ENCODE measurements at regions not wholly inside any gene's neighbourhood (a gene's known extent, or its start where the extent isn't known, plus 50 kb on each side); places are given as distances from the start of the nearest gene placed in this dataset.
"Not testable (repeated sequence)": the region's sequence is repeated elsewhere in the genome, so short reads cannot be mapped to it uniquely, and the experiment has no call there.

DNA sequence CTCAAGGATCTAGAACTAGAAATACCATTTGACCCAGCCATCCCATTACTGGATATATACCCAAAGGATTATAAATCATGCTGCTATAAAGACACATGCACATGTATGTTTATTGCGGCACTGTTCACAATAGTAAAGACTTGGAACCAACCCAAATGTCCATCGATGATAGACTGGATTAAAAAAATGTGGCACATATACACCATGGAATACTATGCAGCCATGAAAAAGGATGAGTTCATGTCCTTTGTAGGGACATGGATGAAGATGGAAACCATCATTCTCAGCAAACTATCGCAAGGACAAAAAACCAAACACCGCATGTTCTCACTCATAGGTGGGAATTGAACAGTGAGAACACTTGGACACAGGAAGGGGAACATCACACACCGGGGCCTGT, 80.7 kb upstream of the FOXN2 start:
- not testable (repeated sequence) for H3K4me1 ChIP-seq (ENCODE audit: control insufficient read depth in 5 of 5, insufficient read depth in 5 of 5, low read length in 5 of 5); H3K27me3 ChIP-seq (ENCODE audit: control insufficient read depth in 5 of 5, insufficient read depth in 4 of 5, low read length in 5 of 5); H3K27ac ChIP-seq (ENCODE audit: low read depth, low read length)

DNA sequence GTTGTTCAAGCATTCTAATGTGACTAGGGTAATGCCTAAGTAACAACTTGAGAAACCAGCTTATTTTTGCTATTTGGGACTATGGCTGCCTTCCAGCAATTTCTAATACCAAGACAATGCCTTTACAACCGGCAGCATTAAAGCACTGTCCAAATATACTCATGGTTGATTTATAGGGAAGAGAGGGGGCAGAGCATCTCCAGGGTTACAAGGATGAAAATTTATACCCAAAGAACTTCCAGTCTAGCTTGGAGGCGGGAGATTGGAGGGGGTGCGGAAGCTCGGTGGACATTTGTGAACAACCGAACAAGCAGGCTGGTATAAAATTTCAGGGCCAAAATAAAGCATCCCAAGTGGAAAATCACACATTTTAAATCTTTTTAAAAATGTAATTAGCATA, 79.4 kb upstream of the FOXN2 start:
- peaks cover 0 to 7% (median 0%) of the 10 kb centered on the region in 5 donors for H3K4me1 ChIP-seq (ENCODE audit: control insufficient read depth in 5 of 5, insufficient read depth in 5 of 5, low read length in 5 of 5)
- no peak overlapping the region for H3K9ac ChIP-seq (ENCODE audit: low read length in 5 of 5)
- no peaks in the 10 kb centered on the region for H3K36me3 ChIP-seq (ENCODE audit: control insufficient read depth in 5 of 5, insufficient read depth in 5 of 5, low read length in 5 of 5)
- H3K27ac ChIP-seq (ENCODE audit: low read depth, low read length), result no peak overlapping the region
- no peak overlapping the region for H3K4me3 ChIP-seq (ENCODE audit: low read depth in 1 of 5, low read length in 5 of 5)
- no peaks in the 10 kb centered on the region for H3K9me3 ChIP-seq (ENCODE audit: control insufficient read depth in 5 of 5, low read length in 5 of 5)
- H3K27me3 ChIP-seq (ENCODE audit: control insufficient read depth in 5 of 5, insufficient read depth in 4 of 5, low read length in 5 of 5), result no peaks in the 10 kb centered on the region

More for the DNA sequence above, 80.7 kb upstream of the FOXN2 start:
- not testable (repeated sequence) for H3K4me3 ChIP-seq (ENCODE audit: low read depth in 1 of 5, low read length in 5 of 5); H3K9ac ChIP-seq (ENCODE audit: low read length in 5 of 5); H3K36me3 ChIP-seq (ENCODE audit: control insufficient read depth in 5 of 5, insufficient read depth in 5 of 5, low read length in 5 of 5); H3K9me3 ChIP-seq (ENCODE audit: control insufficient read depth in 5 of 5, low read length in 5 of 5)

DNA sequence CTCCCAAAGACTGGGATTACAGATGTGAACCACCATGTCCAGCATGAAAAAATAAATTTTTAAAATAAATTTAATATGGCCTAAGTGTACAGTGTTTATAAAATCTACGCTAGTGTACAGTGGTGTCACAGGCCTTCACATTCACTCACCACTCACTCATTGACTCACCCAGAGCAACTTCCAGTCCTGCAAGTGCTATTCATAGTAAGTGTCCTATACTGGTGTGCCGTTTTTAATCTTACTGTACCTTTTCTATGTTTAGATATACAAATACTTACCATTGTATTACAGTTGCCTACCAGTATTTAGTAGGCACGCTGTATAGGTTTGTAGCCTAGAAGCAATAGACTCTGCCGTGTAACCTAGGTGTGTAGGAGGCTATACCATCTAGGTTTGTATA, 76.1 kb upstream of the FOXN2 start:
- Histone ChIP-seq H3K4me1 (ENCODE audit: control insufficient read depth in 5 of 5, insufficient read depth in 5 of 5, low read length in 5 of 5) (peaks cover 0 to 7% (median 0%) of the 10 kb centered on the region in 5 donors), H3K36me3 (ENCODE audit: control insufficient read depth in 5 of 5, insufficient read depth in 5 of 5, low read length in 5 of 5) (no peaks in the 10 kb centered on the region), H3K27ac (ENCODE audit: low read depth, low read length) (no peak overlapping the region), H3K9ac (ENCODE audit: low read length in 5 of 5) (no peak overlapping the region), H3K27me3 (ENCODE audit: control insufficient read depth in 5 of 5, insufficient read depth in 4 of 5, low read length in 5 of 5) (no peaks in the 10 kb centered on the region), H3K4me3 (ENCODE audit: low read depth in 1 of 5, low read length in 5 of 5) (no peak overlapping the region), H3K9me3 (ENCODE audit: control insufficient read depth in 5 of 5, low read length in 5 of 5) (no peaks in the 10 kb centered on the region)

DNA sequence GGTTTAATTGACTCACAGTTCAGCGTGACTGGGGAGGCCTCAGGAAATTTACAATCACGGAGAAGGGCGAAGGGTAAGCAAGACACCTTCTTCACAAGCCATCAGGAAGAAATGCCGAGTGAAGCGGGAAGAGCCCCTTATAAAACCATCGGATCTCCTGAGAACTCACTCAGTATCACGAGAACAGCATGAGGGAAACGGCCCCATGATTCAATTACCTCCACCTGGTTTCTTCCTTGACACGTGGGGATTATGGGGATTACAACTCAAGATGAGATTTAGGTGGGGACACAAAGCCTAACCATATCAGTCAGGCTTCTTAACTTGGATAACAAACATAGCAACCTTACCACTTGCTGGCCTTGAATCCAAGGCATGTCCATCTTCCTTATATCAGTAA, 73.6 kb upstream of the FOXN2 start:
- Histone ChIP-seq H3K36me3 (ENCODE audit: control insufficient read depth in 5 of 5, insufficient read depth in 5 of 5, low read length in 5 of 5) (no peaks in the 10 kb centered on the region), H3K27ac (ENCODE audit: low read depth, low read length) (no peak overlapping the region), H3K27me3 (ENCODE audit: control insufficient read depth in 5 of 5, insufficient read depth in 4 of 5, low read length in 5 of 5) (no peaks in the 10 kb centered on the region), H3K9me3 (ENCODE audit: control insufficient read depth in 5 of 5, low read length in 5 of 5) (no peaks in the 10 kb centered on the region), H3K4me1 (ENCODE audit: control insufficient read depth in 5 of 5, insufficient read depth in 5 of 5, low read length in 5 of 5) (no peaks in the 10 kb centered on the region), H3K9ac (ENCODE audit: low read length in 5 of 5) (no peak overlapping the region), H3K4me3 (ENCODE audit: low read depth in 1 of 5, low read length in 5 of 5) (no peak overlapping the region)

DNA sequence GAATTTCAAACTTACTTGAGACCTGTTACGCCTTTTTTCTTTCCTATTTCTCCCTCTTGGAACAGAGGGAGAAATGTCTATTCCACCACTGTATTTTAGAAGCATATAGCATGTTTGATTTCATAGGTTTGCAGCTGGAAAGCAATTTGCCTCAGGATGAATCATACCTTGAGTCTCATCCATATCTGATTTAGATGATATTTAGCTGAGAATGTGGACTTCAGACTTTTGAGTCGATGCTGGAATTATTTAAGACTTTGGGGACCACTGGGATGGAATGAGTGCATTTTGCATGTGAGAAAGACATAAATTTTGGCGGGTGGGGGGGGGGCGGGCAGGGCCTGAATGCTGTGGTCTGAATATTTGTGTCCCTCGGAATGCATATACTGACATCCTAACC, 67.3 kb upstream of the FOXN2 start:
- Histone ChIP-seq H3K27ac (ENCODE audit: low read depth, low read length) (no peak overlapping the region), H3K9ac (ENCODE audit: low read length in 5 of 5) (no peak overlapping the region), H3K9me3 (ENCODE audit: control insufficient read depth in 5 of 5, low read length in 5 of 5) (no peaks in the 10 kb centered on the region), H3K27me3 (ENCODE audit: control insufficient read depth in 5 of 5, insufficient read depth in 4 of 5, low read length in 5 of 5) (no peaks in the 10 kb centered on the region), H3K4me3 (ENCODE audit: low read depth in 1 of 5, low read length in 5 of 5) (no peak overlapping the region), H3K36me3 (ENCODE audit: control insufficient read depth in 5 of 5, insufficient read depth in 5 of 5, low read length in 5 of 5) (no peaks in the 10 kb centered on the region), H3K4me1 (ENCODE audit: control insufficient read depth in 5 of 5, insufficient read depth in 5 of 5, low read length in 5 of 5) (peaks cover 11 to 28% (median 20%) of the 10 kb centered on the region in 5 donors)

DNA sequence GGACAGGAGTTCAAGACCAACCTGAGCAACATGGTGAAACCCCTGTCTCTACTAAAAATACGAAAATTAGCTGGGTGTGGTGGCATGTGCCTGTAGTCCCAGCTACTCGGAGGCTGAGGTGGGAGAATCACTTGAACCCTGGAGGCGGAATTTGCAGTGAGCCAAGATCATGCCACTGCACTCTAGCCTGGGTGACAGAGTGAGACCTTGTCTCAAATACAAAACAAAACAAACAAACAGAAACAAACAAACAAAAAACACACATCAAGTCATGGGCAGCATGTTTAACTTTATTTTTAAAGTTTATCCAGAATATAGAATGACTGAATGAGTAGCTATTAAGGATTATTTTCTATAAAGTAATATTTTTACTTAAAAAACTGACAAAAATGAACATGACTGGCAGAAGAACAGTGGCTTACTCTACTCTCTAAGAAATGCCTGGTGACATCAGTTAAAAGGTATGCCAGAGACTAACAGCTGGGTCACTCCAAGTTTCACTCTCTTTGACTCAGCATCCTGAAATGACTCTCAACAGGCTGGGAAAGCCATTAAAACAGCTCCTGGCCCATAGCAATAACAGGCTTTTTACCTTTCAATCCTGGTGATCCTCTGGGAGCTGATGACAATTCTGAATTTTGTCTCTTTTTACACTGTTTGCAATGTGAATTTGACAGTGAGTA, 66.1 kb upstream of the FOXN2 start:
- Histone ChIP-seq H3K4me1 (ENCODE audit: control insufficient read depth in 5 of 5, insufficient read depth in 5 of 5, low read length in 5 of 5) (peaks cover 11 to 28% (median 20%) of the 10 kb centered on the region in 5 donors), H3K27me3 (ENCODE audit: control insufficient read depth in 5 of 5, insufficient read depth in 4 of 5, low read length in 5 of 5) (no peaks in the 10 kb centered on the region), H3K36me3 (ENCODE audit: control insufficient read depth in 5 of 5, insufficient read depth in 5 of 5, low read length in 5 of 5) (no peaks in the 10 kb centered on the region), H3K27ac (ENCODE audit: low read depth, low read length) (peak overlapping the region; percentile 63), H3K9me3 (ENCODE audit: control insufficient read depth in 5 of 5, low read length in 5 of 5) (no peaks in the 10 kb centered on the region), H3K4me3 (ENCODE audit: low read depth in 1 of 5, low read length in 5 of 5) (no peak overlapping the region), H3K9ac (ENCODE audit: low read length in 5 of 5) (peak overlapping the region in 1 of 5 donors; percentile 28)

DNA sequence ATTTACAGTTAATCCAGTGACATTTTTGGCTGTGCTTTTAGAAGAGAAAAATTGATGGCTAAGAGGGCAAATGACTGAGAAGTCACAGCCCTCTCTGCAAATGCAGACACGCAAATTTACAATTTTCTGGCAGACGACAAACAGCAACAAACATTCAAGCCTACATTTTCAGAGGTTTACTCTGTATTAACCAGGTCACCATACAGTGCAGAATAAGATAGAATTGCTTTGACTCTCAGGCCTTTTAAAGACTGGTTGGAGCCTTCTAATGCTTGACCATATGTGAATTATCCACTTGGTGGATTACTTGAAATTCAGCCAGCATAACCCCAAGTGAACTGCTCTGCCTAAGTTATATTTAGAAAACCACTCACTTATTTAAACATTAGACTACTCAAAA, 65.5 kb upstream of the FOXN2 start:
- H3K27ac ChIP-seq (ENCODE audit: low read depth, low read length), result peak overlapping the region; percentile 63
- peak overlapping the region in 1 of 5 donors; percentile 13 for H3K4me3 ChIP-seq (ENCODE audit: low read depth in 1 of 5, low read length in 5 of 5)
- H3K9me3 ChIP-seq (ENCODE audit: control insufficient read depth in 5 of 5, low read length in 5 of 5), result no peaks in the 10 kb centered on the region
- peaks cover 11 to 28% (median 20%) of the 10 kb centered on the region in 5 donors for H3K4me1 ChIP-seq (ENCODE audit: control insufficient read depth in 5 of 5, insufficient read depth in 5 of 5, low read length in 5 of 5)
- no peaks in the 10 kb centered on the region for H3K27me3 ChIP-seq (ENCODE audit: control insufficient read depth in 5 of 5, insufficient read depth in 4 of 5, low read length in 5 of 5)
- H3K36me3 ChIP-seq (ENCODE audit: control insufficient read depth in 5 of 5, insufficient read depth in 5 of 5, low read length in 5 of 5), result no peaks in the 10 kb centered on the region
- no peak overlapping the region for H3K9ac ChIP-seq (ENCODE audit: low read length in 5 of 5)

DNA sequence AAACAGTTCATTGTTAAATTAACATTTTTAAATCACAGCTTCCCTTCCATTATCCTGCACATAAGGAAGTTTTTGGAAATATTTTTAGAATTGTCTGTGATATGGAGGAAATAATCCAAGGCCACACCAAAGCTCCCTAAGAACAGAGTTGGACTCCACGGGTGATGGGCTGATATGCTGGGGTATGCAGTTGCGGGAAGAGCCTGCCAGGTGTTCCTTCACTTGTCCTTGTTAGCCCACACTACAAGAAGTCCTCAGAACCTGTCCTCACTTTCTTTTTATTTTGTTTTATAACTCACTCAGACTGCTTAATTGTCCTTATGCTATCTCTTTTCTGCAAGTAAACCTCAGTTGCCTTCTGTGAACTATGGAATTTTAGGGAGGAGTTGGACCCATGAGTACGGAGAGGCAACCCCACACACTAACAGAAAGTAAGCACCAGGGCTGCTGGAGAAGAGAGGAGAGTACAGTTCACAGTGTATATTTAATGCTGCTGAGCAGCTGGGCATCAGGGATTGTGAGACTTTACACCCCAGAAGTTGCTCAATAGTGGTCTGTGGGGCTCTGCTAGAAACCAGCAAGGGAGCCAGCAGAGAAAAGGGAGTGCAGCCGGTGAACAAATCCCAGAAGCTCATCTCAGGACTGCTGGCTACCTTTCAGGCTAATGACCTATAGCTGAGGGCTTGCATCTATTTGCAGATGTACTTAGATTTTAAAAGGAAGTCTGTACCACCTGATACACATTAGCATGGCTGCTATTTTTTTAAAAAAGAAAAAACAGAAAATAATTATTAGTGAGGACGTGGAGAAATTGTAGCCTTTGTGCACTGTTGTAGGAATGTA, 64.6 kb upstream of the FOXN2 start:
- no peaks in the 10 kb centered on the region for H3K36me3 ChIP-seq (ENCODE audit: control insufficient read depth in 5 of 5, insufficient read depth in 5 of 5, low read length in 5 of 5)
- peak overlapping the region; percentile 77 for H3K27ac ChIP-seq (ENCODE audit: low read depth, low read length)
- peak overlapping the region in 1 of 5 donors; percentile 4 for H3K4me3 ChIP-seq (ENCODE audit: low read depth in 1 of 5, low read length in 5 of 5)
- no peaks in the 10 kb centered on the region for H3K9me3 ChIP-seq (ENCODE audit: control insufficient read depth in 5 of 5, low read length in 5 of 5)
- peaks cover 11 to 28% (median 20%) of the 10 kb centered on the region in 5 donors for H3K4me1 ChIP-seq (ENCODE audit: control insufficient read depth in 5 of 5, insufficient read depth in 5 of 5, low read length in 5 of 5)
- H3K9ac ChIP-seq (ENCODE audit: low read length in 5 of 5), result peak overlapping the region in 2 of 5 donors; percentile 30 to 45
- no peaks in the 10 kb centered on the region for H3K27me3 ChIP-seq (ENCODE audit: control insufficient read depth in 5 of 5, insufficient read depth in 4 of 5, low read length in 5 of 5)

DNA sequence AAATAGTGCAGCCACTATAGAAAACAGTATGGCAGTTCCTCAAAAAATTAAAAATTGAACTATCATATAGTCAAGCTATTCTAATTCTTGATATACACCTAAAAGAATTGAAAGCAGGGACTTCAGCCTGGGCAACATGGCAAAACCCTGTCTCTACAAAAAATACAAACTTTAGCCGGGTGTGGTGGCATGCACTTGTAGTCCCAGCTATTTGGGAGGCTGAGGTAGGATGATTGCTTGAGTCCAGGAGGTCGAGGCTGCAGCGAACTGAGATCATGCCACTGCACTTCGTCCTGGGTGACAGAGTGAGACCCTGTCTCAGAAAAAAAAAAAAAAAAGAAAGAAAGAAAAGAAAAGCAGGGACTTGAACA, 64.0 kb upstream of the FOXN2 start:
- Histone ChIP-seq H3K9ac (ENCODE audit: low read length in 5 of 5) (no peak overlapping the region), H3K4me1 (ENCODE audit: control insufficient read depth in 5 of 5, insufficient read depth in 5 of 5, low read length in 5 of 5) (peaks cover 11 to 28% (median 20%) of the 10 kb centered on the region in 5 donors), H3K27me3 (ENCODE audit: control insufficient read depth in 5 of 5, insufficient read depth in 4 of 5, low read length in 5 of 5) (no peaks in the 10 kb centered on the region), H3K9me3 (ENCODE audit: control insufficient read depth in 5 of 5, low read length in 5 of 5) (no peaks in the 10 kb centered on the region), H3K27ac (ENCODE audit: low read depth, low read length) (no peak overlapping the region), H3K4me3 (ENCODE audit: low read depth in 1 of 5, low read length in 5 of 5) (no peak overlapping the region), H3K36me3 (ENCODE audit: control insufficient read depth in 5 of 5, insufficient read depth in 5 of 5, low read length in 5 of 5) (no peaks in the 10 kb centered on the region)

DNA sequence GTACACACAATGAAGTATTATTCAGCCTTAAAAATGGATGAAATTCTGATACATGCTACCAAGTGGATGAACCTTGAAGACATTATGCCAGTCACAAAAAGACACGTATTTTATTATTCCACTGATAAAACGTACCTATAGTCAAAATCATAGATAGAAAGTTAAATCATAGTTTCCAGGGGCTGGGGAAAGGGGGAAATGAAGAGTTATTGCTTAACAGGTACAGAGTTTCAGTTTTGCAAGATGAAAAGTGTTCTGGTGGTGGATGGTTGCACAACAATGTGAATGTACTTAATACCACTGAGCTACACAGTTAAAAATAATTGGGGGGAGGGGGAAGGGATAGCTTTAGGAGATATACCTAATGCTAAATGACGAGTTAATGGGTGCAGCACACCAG, 63.5 kb upstream of the FOXN2 start:
- no peak overlapping the region for H3K9ac ChIP-seq (ENCODE audit: low read length in 5 of 5)
- H3K9me3 ChIP-seq (ENCODE audit: control insufficient read depth in 5 of 5, low read length in 5 of 5), result no peaks in the 10 kb centered on the region
- H3K4me1 ChIP-seq (ENCODE audit: control insufficient read depth in 5 of 5, insufficient read depth in 5 of 5, low read length in 5 of 5), result peaks cover 11 to 28% (median 20%) of the 10 kb centered on the region in 5 donors
- H3K36me3 ChIP-seq (ENCODE audit: control insufficient read depth in 5 of 5, insufficient read depth in 5 of 5, low read length in 5 of 5), result no peaks in the 10 kb centered on the region
- no peak overlapping the region for H3K4me3 ChIP-seq (ENCODE audit: low read depth in 1 of 5, low read length in 5 of 5)
- no peaks in the 10 kb centered on the region for H3K27me3 ChIP-seq (ENCODE audit: control insufficient read depth in 5 of 5, insufficient read depth in 4 of 5, low read length in 5 of 5)
- H3K27ac ChIP-seq (ENCODE audit: low read depth, low read length), result no peak overlapping the region
